Ishikawa (cell line): ENCODE measurements at regions not wholly inside any gene's neighbourhood (a gene's known extent, or its start where the extent isn't known, plus 50 kb on each side); places are given as distances from the start of the nearest gene placed in this dataset.

Experiments
- CEBPB ChIP-seq: IDR thresholded peaks from 2 replicates; pipeline ENCODE4 v1.6.1; 2012
- CREB1 ChIP-seq: IDR thresholded peaks from 2 replicates; pipeline ENCODE4 v1.6.1; 2012; ENCODE audit warnings: low read depth
- EGR1 ChIP-seq: IDR thresholded peaks from 2 replicates; pipeline ENCODE4 v1.6.1; 2012
- EP300 ChIP-seq: IDR thresholded peaks from 2 replicates; pipeline ENCODE4 v1.6.1; 2012; ENCODE audit warnings: borderline replicate concordance
- FOXM1 ChIP-seq: IDR thresholded peaks from 2 replicates; pipeline ENCODE4 v1.6.1; 2012; ENCODE audit warnings: low read depth, borderline replicate concordance
- MAX ChIP-seq: IDR thresholded peaks from 2 replicates; pipeline ENCODE4 v1.6.1; 2012
- NFIC ChIP-seq: IDR thresholded peaks from 2 replicates; pipeline ENCODE4 v1.6.1; 2012
- RAD21 ChIP-seq: IDR thresholded peaks from 2 replicates; pipeline ENCODE4 v1.6.1; 2012; ENCODE audit warnings: low read depth
- REST ChIP-seq: IDR thresholded peaks from 2 replicates; pipeline ENCODE4 v1.6.1; 2012; ENCODE audit warnings: low read depth, mild to moderate bottlenecking
- TAF1 ChIP-seq: IDR thresholded peaks from 2 replicates; pipeline ENCODE4 v1.6.1; 2012; ENCODE audit warnings: low read depth, mild to moderate bottlenecking
- TCF12 ChIP-seq: IDR thresholded peaks from 2 replicates; pipeline ENCODE4 v1.6.1; 2012; ENCODE audit warnings: low read depth
- TEAD4 ChIP-seq: IDR thresholded peaks from 2 replicates; pipeline ENCODE4 v1.6.1; 2012
- USF1 ChIP-seq: IDR thresholded peaks from 2 replicates; pipeline ENCODE4 v1.6.1; 2012
- YY1 ChIP-seq: IDR thresholded peaks from 2 replicates; pipeline ENCODE4 v1.6.1; 2012; ENCODE audit warnings: low read depth
- ZBTB7A ChIP-seq: IDR thresholded peaks from 2 replicates; pipeline ENCODE4 v1.6.1; 2012; ENCODE audit warnings: low read depth

GRCh38 chr11:71127806-71128205 lies 124.6 kb downstream of the SHANK2 start:
- TF ChIP-seq TCF12 (no peak), YY1 (no peak)

- TF ChIP-seq CEBPB = no peak
- no peak for TF ChIP-seq USF1
- no peak for TF ChIP-seq REST
- no peak for TF ChIP-seq ZBTB7A
- no peak for TF ChIP-seq EP300
- no peak for TF ChIP-seq TAF1
- TF ChIP-seq MAX = no peak
- TF ChIP-seq EGR1 = no peak
- TF ChIP-seq CREB1 = no peak
- TF ChIP-seq TCF12 = no peak
- no peak for TF ChIP-seq FOXM1
- TF ChIP-seq RAD21 = no peak
These were observed 127.2 kb downstream of the SHANK2 start for GRCh38 chr11:71125150-71125549.

GRCh38 chr11:71124127-71124526 lies 128.2 kb downstream of the SHANK2 start:
- TF ChIP-seq YY1 = no peak

GRCh38 chr11:71120471-71120896 lies 131.9 kb downstream of the SHANK2 start:
- TF ChIP-seq TCF12 = no peak
- TF ChIP-seq RAD21 = peak; percentile 66

- TF ChIP-seq TEAD4 = no peak
- no peak for TF ChIP-seq TCF12
- TF ChIP-seq MAX = no peak
- no peak for TF ChIP-seq EP300
- TF ChIP-seq EGR1 = no peak
- no peak for TF ChIP-seq TAF1
- TF ChIP-seq FOXM1 = no peak
- TF ChIP-seq REST = no peak
- no peak for TF ChIP-seq CREB1
- no peak for TF ChIP-seq NFIC
- TF ChIP-seq CEBPB = no peak
These were observed 132.6 kb downstream of the SHANK2 start for GRCh38 chr11:71119656-71120269.

GRCh38 chr11:71118671-71119250 lies 133.6 kb downstream of the SHANK2 start:
- TF ChIP-seq ZBTB7A (no peak), USF1 (no peak), EGR1 (no peak), NFIC (no peak), RAD21 (no peak), YY1 (no peak), TEAD4 (no peak), MAX (no peak), TAF1 (no peak), TCF12 (no peak), CEBPB (no peak), EP300 (no peak), CREB1 (no peak), FOXM1 (no peak), REST (no peak)
